ENCODE measurements at regions not wholly inside any gene's neighbourhood (a gene's known extent, or its start where the extent isn't known, plus 50 kb on each side); places are given as distances from the start of the nearest gene placed in this dataset.

DNA sequence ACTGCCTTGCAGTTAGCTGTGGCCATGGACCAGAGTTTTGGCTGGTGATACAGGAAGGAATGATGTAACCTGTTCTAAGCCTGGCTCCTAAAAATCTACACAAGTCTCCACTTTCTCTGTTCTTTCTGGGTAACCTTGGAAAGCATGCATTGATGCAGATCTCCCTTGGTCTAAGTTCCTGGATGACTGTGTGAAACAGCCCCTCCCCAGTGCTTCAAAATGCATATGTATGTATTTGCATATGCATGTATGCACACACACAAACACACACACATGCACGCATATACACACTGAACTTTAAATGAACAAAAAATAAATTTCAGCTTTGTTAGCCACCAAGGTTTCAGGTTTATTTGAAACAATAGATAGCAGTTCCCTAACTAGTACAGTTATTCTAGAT, 296.1 kb downstream of the OSR1 start:
- TF ChIP-seq CTCF (IDR thresholded peaks at IDR 0.05; ENCODE audit: insufficient read depth, missing control alignments), result no peak
- no peak for FAIRE-seq
- no peak for DNase-seq (ENCODE audit: insufficient read length, low spot score)

DNA sequence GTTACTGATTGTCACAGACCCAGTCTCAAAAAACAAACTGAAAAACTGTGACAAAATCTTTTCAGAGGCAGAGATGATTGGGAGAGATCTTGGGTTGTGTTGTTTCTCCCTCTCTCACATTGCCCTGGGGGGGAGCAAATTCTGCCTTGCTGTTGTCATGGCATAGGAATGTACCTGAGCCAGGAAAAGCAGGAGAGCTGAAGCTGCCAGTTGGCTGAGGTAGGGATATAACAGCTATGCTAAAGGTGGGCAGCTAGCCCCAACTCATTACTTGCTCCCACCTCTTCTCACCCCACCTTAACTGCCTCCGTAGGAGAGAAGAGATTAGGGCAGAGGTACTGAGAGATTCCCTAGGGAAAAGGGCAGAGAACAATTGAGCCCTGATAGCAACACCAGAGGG, 299.3 kb downstream of the OSR1 start:
- TF ChIP-seq CTCF (IDR thresholded peaks at IDR 0.05; ENCODE audit: insufficient read depth, missing control alignments), result no peak
- FAIRE-seq (no peak), DNase-seq (ENCODE audit: insufficient read length, low spot score) (no peak)

- FAIRE-seq, result no peak
These were observed 307.1 kb downstream of the OSR1 start for GRCh38 chr2:19051203-19051831.

DNA sequence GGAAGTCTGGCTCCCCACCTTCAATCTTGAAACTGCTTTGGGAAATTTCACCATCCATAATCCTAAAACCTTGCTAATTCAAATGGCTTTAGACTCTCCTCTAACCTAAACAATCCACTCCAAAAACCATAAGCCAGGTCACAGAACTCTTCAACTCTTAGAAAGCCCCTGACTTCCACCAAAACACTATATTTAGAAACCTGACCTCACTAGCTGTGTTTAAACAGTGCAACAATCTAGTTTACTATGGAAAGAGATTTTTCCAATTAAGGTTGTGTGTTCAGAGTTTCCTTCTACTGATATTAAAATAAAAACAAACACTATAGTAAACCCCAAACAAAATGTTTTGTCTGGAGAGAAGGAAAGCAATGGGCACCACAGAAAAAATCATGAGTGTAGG, 308.1 kb downstream of the OSR1 start:
- FAIRE-seq (no peak), DNase-seq (ENCODE audit: insufficient read length, low spot score) (no peak)
- no peak for TF ChIP-seq CTCF (IDR thresholded peaks at IDR 0.05; ENCODE audit: insufficient read depth, missing control alignments)

More at GRCh38 chr2:19051203-19051831, 307.1 kb downstream of the OSR1 start:
- no peak for TF ChIP-seq CTCF (IDR thresholded peaks at IDR 0.05; ENCODE audit: insufficient read depth, missing control alignments)
- DNase-seq (ENCODE audit: insufficient read length, low spot score), result no peak

DNA sequence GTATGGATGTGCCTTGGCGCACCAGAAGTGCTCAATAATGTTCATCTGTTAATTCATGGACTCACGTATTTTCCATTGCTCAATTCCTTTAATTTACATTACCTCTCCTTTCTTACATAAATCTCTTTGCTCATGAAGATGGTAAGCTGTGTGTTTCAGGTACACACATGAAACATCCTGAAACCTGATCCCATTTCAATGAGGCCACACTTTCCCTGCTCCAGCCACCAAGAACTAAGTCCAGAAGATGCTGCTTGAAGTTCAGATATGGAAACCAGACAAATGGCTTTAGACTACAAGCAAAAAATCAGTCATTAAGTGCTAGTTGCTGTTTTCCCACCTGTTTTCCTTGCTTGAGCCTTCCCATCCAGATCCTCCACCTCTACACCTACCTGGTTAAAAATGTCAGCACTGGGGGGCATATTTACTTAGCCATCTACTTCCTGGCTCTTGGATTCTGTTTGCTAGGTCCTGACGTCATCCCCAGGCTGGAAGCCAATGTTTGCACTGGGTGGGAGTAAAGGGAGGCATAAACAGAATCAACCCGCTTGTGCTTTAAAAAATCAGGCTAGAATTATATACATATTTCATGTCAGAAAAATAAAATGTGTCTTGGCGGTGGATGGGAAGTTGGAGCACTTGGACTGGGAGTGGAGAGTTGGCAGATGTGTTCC, 309.7 kb downstream of the OSR1 start:
- no peak for FAIRE-seq
- no peak for TF ChIP-seq CTCF (IDR thresholded peaks at IDR 0.05; ENCODE audit: insufficient read depth, missing control alignments)
- no peak for DNase-seq (ENCODE audit: insufficient read length, low spot score)

GRCh38 chr2:19046986-19047780, 311.2 kb downstream of the OSR1 start:
- no peak for TF ChIP-seq CTCF (IDR thresholded peaks at IDR 0.05; ENCODE audit: insufficient read depth, missing control alignments)
- FAIRE-seq (no peak), DNase-seq (ENCODE audit: insufficient read length, low spot score) (no peak)

Measured in D721Med (cell line).